Keratinocyte (primary cell): ENCODE measurements at regions not wholly inside any gene's neighbourhood (a gene's known extent, or its start where the extent isn't known, plus 50 kb on each side); places are given as distances from the start of the nearest gene placed in this dataset.

Source experiments
- CTCF ChIP-seq, 3 experiments: IDR thresholded peaks in 1 of 3; conservative IDR thresholded peaks in 1 of 3; optimal IDR thresholded peaks in 1 of 3; 2 replicates in 2 of 3; 3 replicates in 1 of 3; pipeline versions ENCODE3 to v1.5.1; 2011; ENCODE audit warnings: low read length in 3 of 3, mild to moderate bottlenecking in 3 of 3, moderate library complexity in 2 of 3, control low read depth in 1 of 3, inconsistent platforms in 1 of 3; ENCODE audit not compliant: insufficient read depth in 2 of 3; ENCODE audit errors: extremely low read depth in 1 of 3
- EZH2 ChIP-seq: IDR thresholded peaks from one replicate; pipeline ENCODE4 v1.6.1; 2012; ENCODE audit warnings: inconsistent platforms, mild to moderate bottlenecking, low read length, moderate library complexity

- TF ChIP-seq CTCF (optimal IDR thresholded peaks at IDR 0.05 in 1 of 3, IDR thresholded peaks at IDR 0.05 in 1 of 3, conservative IDR thresholded peaks at IDR 0.05 in 1 of 3; ENCODE audit: extremely low read depth in 1 of 3, insufficient read depth in 2 of 3, low read length in 3 of 3) (no peak), EZH2 (no peak)
These were observed 446.7 kb downstream of the DOK5 start for GRCh38 chr20:54922096-54922495.
